HEK293 (cell line): ENCODE measurements at regions not wholly inside any gene's neighbourhood (a gene's known extent, or its start where the extent isn't known, plus 50 kb on each side); places are given as distances from the start of the nearest gene placed in this dataset.
A peak's percentile ranks its signal among the peaks of the same experiment; 100 is the strongest.

ENCODE experiments used
- CTCF ChIA-PET: fragments of 350-600 bp; formaldehyde crosslinking; extraction: SDS; loops from one replicate; lab custom pipeline; 2021; ENCODE audit warnings: antibody characterized with exemption; lab: Yijun Ruan, JAX
- POLR2A ChIA-PET: fragments of 300-600 bp; formaldehyde crosslinking; extraction: SDS; loops from one replicate; lab custom pipeline; 2020; ENCODE audit warnings: antibody characterized with exemption, inconsistent platforms; lab: Yijun Ruan, JAX
- H3K27ac ChIP-seq: fragments of 200-500 bp; sonication (Bioruptor generic); 2 replicates; pipeline ENCODE4 v1.5.1; 2014; ENCODE audit warnings: low read depth, low read length, control low read depth, inconsistent platforms; ENCODE audit errors: extremely low read depth
- H3K36me3 ChIP-seq, 2 experiments: fragments of 200-500 bp in 1 of 2; sonication (Bioruptor generic) in 1 of 2; 1 replicate in 1 of 2; 2 replicates in 1 of 2; pipeline ENCODE4 v1.5.1; 2014 to 2017; ENCODE audit warnings: inconsistent platforms in 2 of 2, low read length in 2 of 2; ENCODE audit not compliant: control insufficient read depth in 2 of 2, insufficient read depth in 1 of 2
- H3K4me1 ChIP-seq: fragments of 200-500 bp; sonication (Bioruptor generic); 2 replicates; pipeline ENCODE4 v1.5.1; 2014; ENCODE audit warnings: mild to moderate bottlenecking, low read length, inconsistent platforms; ENCODE audit not compliant: control insufficient read depth, insufficient read depth
- H3K4me3 ChIP-seq: 2 replicates; pipeline ENCODE4 v1.5.1; 2011; ENCODE audit warnings: low read depth, mild to moderate bottlenecking, control low read depth, low read length, moderate library complexity
- H3K9me3 ChIP-seq: fragments of 200-500 bp; sonication (Bioruptor generic); 2 replicates; pipeline ENCODE4 v1.5.1; 2014; ENCODE audit warnings: low read depth, low read length, inconsistent platforms; ENCODE audit not compliant: control insufficient read depth, insufficient read depth
- BCL11A ChIP-seq: fragments of 450-650 bp; formaldehyde crosslinking; IDR thresholded peaks from 2 replicates; pipeline ENCODE4 v1.5.1; 2016; ENCODE audit warnings: low read depth, missing biosample characterization, missing genetic modification characterization
- FEZF1 ChIP-seq: fragments of 450-650 bp; formaldehyde crosslinking; IDR thresholded peaks from 2 replicates; pipeline ENCODE4 v1.5.1; 2016; ENCODE audit warnings: missing biosample characterization, missing genetic modification characterization
- GLIS2 ChIP-seq: fragments of 450-650 bp; formaldehyde crosslinking; IDR thresholded peaks from 2 replicates; pipeline ENCODE4 v1.5.1; 2016; ENCODE audit warnings: missing biosample characterization, missing genetic modification characterization
- IKZF3 ChIP-seq: fragments of 450-650 bp; IDR thresholded peaks from 2 replicates; pipeline ENCODE4 v1.5.0; 2018; ENCODE audit warnings: missing biosample characterization, mild to moderate bottlenecking, missing genetic modification characterization, moderate library complexity
- MYNN ChIP-seq: fragments of 450-650 bp; formaldehyde crosslinking; IDR thresholded peaks from 2 replicates; pipeline ENCODE4 v1.5.1; 2016; ENCODE audit warnings: missing biosample characterization, missing genetic modification characterization, borderline replicate concordance
- MZF1 ChIP-seq: fragments of 450-650 bp; formaldehyde crosslinking; IDR thresholded peaks from 2 replicates; pipeline ENCODE4 v1.5.1; 2017; ENCODE audit warnings: missing biosample characterization, missing genetic modification characterization, borderline replicate concordance
- OSR2 ChIP-seq: fragments of 450-650 bp; formaldehyde crosslinking; IDR thresholded peaks from 2 replicates; pipeline ENCODE4 v1.5.1; 2016; ENCODE audit warnings: missing biosample characterization, missing genetic modification characterization
- PRDM1 ChIP-seq: fragments of 450-650 bp; formaldehyde crosslinking; IDR thresholded peaks from 2 replicates; pipeline ENCODE4; 2016; ENCODE audit warnings: missing biosample characterization, missing genetic modification characterization
- SCRT1 ChIP-seq: fragments of 450-650 bp; formaldehyde crosslinking; IDR thresholded peaks from 2 replicates; pipeline ENCODE4 v1.5.1; 2016; ENCODE audit warnings: missing biosample characterization, missing genetic modification characterization, borderline replicate concordance
- WT1 ChIP-seq: fragments of 450-650 bp; formaldehyde crosslinking; IDR thresholded peaks from 2 replicates; pipeline ENCODE4 v1.5.1; 2016; ENCODE audit warnings: missing biosample characterization, missing genetic modification characterization
- YY1 ChIP-seq: fragments of 450-650 bp; formaldehyde crosslinking; IDR thresholded peaks from 2 replicates; pipeline ENCODE4 v1.5.1; 2018; ENCODE audit warnings: missing biosample characterization, missing genetic modification characterization
- ZBTB6 ChIP-seq: fragments of 450-650 bp; formaldehyde crosslinking; IDR thresholded peaks from 2 replicates; pipeline ENCODE4 v1.5.1; 2017; ENCODE audit warnings: missing biosample characterization, missing genetic modification characterization
- ZEB2 ChIP-seq: fragments of 450-650 bp; formaldehyde crosslinking; IDR thresholded peaks from 2 replicates; pipeline ENCODE4 v1.5.1; 2016; ENCODE audit warnings: missing biosample characterization, missing genetic modification characterization
- ZNF146 ChIP-seq: fragments of 450-650 bp; formaldehyde crosslinking; IDR thresholded peaks from 2 replicates; pipeline ENCODE4 v1.5.1; 2016; ENCODE audit warnings: missing biosample characterization, missing genetic modification characterization
- ZNF157 ChIP-seq: fragments of 450-650 bp; formaldehyde crosslinking; IDR thresholded peaks from 2 replicates; pipeline ENCODE4 v1.5.1; 2016; ENCODE audit warnings: missing biosample characterization, missing genetic modification characterization
- ZNF391 ChIP-seq: fragments of 450-650 bp; formaldehyde crosslinking; IDR thresholded peaks from 2 replicates; pipeline ENCODE4 v1.5.1; 2016; ENCODE audit warnings: low read depth, missing biosample characterization, missing genetic modification characterization, borderline replicate concordance
- ZNF394 ChIP-seq: fragments of 450-650 bp; formaldehyde crosslinking; IDR thresholded peaks from 2 replicates; pipeline ENCODE4 v1.5.1; 2016; ENCODE audit warnings: missing biosample characterization, missing genetic modification characterization, mild to moderate bottlenecking, moderate library complexity, borderline replicate concordance
- ZNF501 ChIP-seq: fragments of 450-650 bp; formaldehyde crosslinking; IDR thresholded peaks from 2 replicates; pipeline ENCODE4 v1.5.1; 2016; ENCODE audit warnings: missing biosample characterization, missing genetic modification characterization
- ZNF561 ChIP-seq: fragments of 450-650 bp; IDR thresholded peaks from 2 replicates; pipeline ENCODE4 v1.5.1; 2018; ENCODE audit warnings: missing biosample characterization, missing genetic modification characterization, borderline replicate concordance
- ZNF623 ChIP-seq: fragments of 450-650 bp; formaldehyde crosslinking; IDR thresholded peaks from 2 replicates; pipeline ENCODE4 v1.5.1; 2016; ENCODE audit warnings: missing biosample characterization, missing genetic modification characterization
- ZNF664 ChIP-seq: fragments of 450-650 bp; formaldehyde crosslinking; IDR thresholded peaks from 2 replicates; pipeline ENCODE4 v1.5.1; 2016; ENCODE audit warnings: missing biosample characterization, missing genetic modification characterization
- ZNF830 ChIP-seq: fragments of 450-650 bp; IDR thresholded peaks from 2 replicates; pipeline ENCODE4 v1.5.0; 2018; ENCODE audit warnings: missing biosample characterization, missing genetic modification characterization, low read depth, mild to moderate bottlenecking, moderate library complexity
- ZNF843 ChIP-seq: fragments of 450-650 bp; formaldehyde crosslinking; IDR thresholded peaks from 2 replicates; pipeline ENCODE4 v1.5.1; 2016; ENCODE audit warnings: missing biosample characterization, missing genetic modification characterization
- TF ChIP-seq, protein P1 (sequence below): fragments of 450-650 bp; formaldehyde crosslinking; IDR thresholded peaks from 2 replicates; pipeline ENCODE4 v1.5.1; 2016; ENCODE audit warnings: missing biosample characterization, missing genetic modification characterization
- TF ChIP-seq, protein P2 (sequence below): fragments of 450-650 bp; formaldehyde crosslinking; IDR thresholded peaks from 2 replicates; pipeline ENCODE4 v1.5.1; 2016; ENCODE audit warnings: missing biosample characterization, missing genetic modification characterization
- TF ChIP-seq, protein P3 (sequence below): fragments of 450-650 bp; formaldehyde crosslinking; IDR thresholded peaks from 2 replicates; pipeline ENCODE4 v1.5.1; 2016; ENCODE audit warnings: missing biosample characterization, missing genetic modification characterization

- TF ChIP-seq SCRT1: no peak
Measured at GRCh38 chr6:140044626-140045025, 670.2 kb upstream of the CITED2 start (continued).

DNA sequence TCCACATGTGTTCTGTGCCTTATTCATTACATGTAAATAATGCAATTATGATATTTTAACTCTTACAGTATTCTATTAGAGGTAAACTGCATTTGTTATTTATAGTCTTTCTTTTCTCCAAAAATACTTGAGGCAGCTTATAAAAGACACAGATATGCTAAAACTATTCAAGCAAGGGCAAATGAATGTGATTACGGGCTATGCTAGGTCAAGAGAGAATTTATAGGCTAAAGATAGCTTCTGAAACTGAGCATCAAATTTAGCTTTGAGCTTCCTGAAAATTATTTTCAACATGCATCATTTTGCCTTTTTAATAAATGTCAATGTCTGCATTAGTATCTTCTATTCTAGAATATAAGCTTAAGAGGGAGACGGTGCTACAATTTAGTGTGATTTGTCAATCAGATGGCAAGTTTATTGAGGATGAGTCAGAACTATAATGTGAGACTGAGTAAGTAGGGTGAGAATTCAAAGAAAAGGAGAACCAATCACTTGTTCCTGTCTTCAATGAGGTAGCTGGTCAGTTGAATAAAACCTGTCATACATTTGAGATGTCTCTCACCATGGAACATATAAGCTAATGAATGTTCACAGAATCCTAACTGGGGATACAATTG lies 669.4 kb upstream of the CITED2 start:
- POLR2A ChIA-PET: interaction anchor here (0.9 to 1.3 kb wide), 2 partner anchors 8 to 670 kb away, joined by 3 to 4 read pairs; partner anchors contain the start of gene CITED2
- H3K36me3 ChIP-seq: no peaks in the 10 kb centered on the region
- no peak overlapping the region for H3K27ac ChIP-seq
- no peak overlapping the region for H3K4me3 ChIP-seq
- TF ChIP-seq, protein P1, sequence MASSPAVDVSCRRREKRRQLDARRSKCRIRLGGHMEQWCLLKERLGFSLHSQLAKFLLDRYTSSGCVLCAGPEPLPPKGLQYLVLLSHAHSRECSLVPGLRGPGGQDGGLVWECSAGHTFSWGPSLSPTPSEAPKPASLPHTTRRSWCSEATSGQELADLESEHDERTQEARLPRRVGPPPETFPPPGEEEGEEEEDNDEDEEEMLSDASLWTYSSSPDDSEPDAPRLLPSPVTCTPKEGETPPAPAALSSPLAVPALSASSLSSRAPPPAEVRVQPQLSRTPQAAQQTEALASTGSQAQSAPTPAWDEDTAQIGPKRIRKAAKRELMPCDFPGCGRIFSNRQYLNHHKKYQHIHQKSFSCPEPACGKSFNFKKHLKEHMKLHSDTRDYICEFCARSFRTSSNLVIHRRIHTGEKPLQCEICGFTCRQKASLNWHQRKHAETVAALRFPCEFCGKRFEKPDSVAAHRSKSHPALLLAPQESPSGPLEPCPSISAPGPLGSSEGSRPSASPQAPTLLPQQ (tag by site-specific recombination): 0 out of 2 replicates have a peak, but pooled peaks have one; percentile 5
- no peak for TF ChIP-seq YY1 (tag by site-specific recombination)
- TF ChIP-seq ZNF501 (tag by site-specific recombination): no peak
- no peak for TF ChIP-seq ZNF157 (tag by site-specific recombination)
- TF ChIP-seq ZNF561: no peak
- no peak for TF ChIP-seq IKZF3
- TF ChIP-seq ZBTB6 (tag by site-specific recombination): no peak
- TF ChIP-seq WT1: 0 out of 2 replicates have a peak, but pooled peaks have one; percentile 3
- no peak for TF ChIP-seq ZNF391
- 0 out of 2 replicates have a peak, but pooled peaks have one; percentile 2 for TF ChIP-seq ZNF843 (tag by site-specific recombination)
- no peaks in the 10 kb centered on the region for H3K9me3 ChIP-seq
- H3K4me1 ChIP-seq: peaks cover 6% of the 10 kb centered on the region
- CTCF ChIA-PET: interaction anchor here (0.6 to 3.3 kb wide), 3 partner anchors 8 to 196 kb away, joined by 3 to 17 read pairs (median 3); no protein-coding TSS in a partner anchor

GRCh38 chr6:140043357-140043756 lies 668.9 kb upstream of the CITED2 start:
- POLR2A ChIA-PET: interaction anchor here (0.9 kb wide), 1 partner anchor 9 kb away, joined by 3 read pairs; no protein-coding TSS in a partner anchor
- TF ChIP-seq PRDM1 (tag by site-specific recombination) (peak; percentile 62), ZNF623 (tag by site-specific recombination) (no peak), ZNF146 (no peak), MYNN (tag by site-specific recombination) (peak; percentile 11; the same call in 1 of the 2 replicates), FEZF1 (tag by site-specific recombination) (peak; percentile 73; the same call in 1 of the 2 replicates), OSR2 (tag by site-specific recombination) (peak; percentile 21; the same call in 1 of the 2 replicates), ZNF830 (no peak), GLIS2 (no peak), MZF1 (tag by site-specific recombination) (peak; percentile 65; the same call in 1 of the 2 replicates), BCL11A (tag by site-specific recombination) (0 out of 2 replicates have a peak, but pooled peaks have one; percentile 38), ZEB2 (tag by site-specific recombination) (peak; percentile 64), ZNF394 (tag by site-specific recombination) (peak; percentile 37; the same call in 1 of the 2 replicates), ZNF664 (tag by site-specific recombination) (peak; percentile 75; the same call in 1 of the 2 replicates)
- TF ChIP-seq, protein P2, sequence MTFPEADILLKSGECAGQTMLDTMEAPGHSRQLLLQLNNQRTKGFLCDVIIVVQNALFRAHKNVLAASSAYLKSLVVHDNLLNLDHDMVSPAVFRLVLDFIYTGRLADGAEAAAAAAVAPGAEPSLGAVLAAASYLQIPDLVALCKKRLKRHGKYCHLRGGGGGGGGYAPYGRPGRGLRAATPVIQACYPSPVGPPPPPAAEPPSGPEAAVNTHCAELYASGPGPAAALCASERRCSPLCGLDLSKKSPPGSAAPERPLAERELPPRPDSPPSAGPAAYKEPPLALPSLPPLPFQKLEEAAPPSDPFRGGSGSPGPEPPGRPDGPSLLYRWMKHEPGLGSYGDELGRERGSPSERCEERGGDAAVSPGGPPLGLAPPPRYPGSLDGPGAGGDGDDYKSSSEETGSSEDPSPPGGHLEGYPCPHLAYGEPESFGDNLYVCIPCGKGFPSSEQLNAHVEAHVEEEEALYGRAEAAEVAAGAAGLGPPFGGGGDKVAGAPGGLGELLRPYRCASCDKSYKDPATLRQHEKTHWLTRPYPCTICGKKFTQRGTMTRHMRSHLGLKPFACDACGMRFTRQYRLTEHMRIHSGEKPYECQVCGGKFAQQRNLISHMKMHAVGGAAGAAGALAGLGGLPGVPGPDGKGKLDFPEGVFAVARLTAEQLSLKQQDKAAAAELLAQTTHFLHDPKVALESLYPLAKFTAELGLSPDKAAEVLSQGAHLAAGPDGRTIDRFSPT (tag by site-specific recombination): peak; percentile 47; the same call in 1 of the 2 replicates
- TF ChIP-seq, protein P3, sequence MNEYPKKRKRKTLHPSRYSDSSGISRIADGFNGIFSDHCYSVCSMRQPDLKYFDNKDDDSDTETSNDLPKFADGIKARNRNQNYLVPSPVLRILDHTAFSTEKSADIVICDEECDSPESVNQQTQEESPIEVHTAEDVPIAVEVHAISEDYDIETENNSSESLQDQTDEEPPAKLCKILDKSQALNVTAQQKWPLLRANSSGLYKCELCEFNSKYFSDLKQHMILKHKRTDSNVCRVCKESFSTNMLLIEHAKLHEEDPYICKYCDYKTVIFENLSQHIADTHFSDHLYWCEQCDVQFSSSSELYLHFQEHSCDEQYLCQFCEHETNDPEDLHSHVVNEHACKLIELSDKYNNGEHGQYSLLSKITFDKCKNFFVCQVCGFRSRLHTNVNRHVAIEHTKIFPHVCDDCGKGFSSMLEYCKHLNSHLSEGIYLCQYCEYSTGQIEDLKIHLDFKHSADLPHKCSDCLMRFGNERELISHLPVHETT (tag by site-specific recombination): peak; percentile 76

More at GRCh38 chr6:140043357-140043756, 668.9 kb upstream of the CITED2 start:
- Histone ChIP-seq H3K36me3 (no peaks in the 10 kb centered on the region), H3K9me3 (no peaks in the 10 kb centered on the region), H3K4me3 (no peak overlapping the region), H3K27ac (no peak overlapping the region), H3K4me1 (peaks cover 4% of the 10 kb centered on the region)
- CTCF ChIA-PET: interaction anchor here (1.0 to 3.3 kb wide), 3 partner anchors 9 to 678 kb away, joined by 3 to 17 read pairs (median 3); no protein-coding TSS in a partner anchor
